BLaER1 (cell line): ENCODE measurements at regions not wholly inside any gene's neighbourhood (a gene's known extent, or its start where the extent isn't known, plus 50 kb on each side); places are given as distances from the start of the nearest gene placed in this dataset.

Experiments
- H3K27ac ChIP-seq: shearing (Covaris generic); formaldehyde crosslinking; 2 replicates; pipeline ENCODE4 v1.8.1; 2022
- H3K27me3 ChIP-seq: shearing (Covaris generic); formaldehyde crosslinking; 2 replicates; pipeline ENCODE4 v1.8.1; 2022
- H3K36me3 ChIP-seq: shearing (Covaris generic); formaldehyde crosslinking; 2 replicates; pipeline ENCODE4 v1.8.1; 2022
- H3K4me1 ChIP-seq: shearing (Covaris generic); formaldehyde crosslinking; 2 replicates; pipeline ENCODE4 v1.8.1; 2022
- H3K4me2 ChIP-seq: shearing (Covaris generic); formaldehyde crosslinking; 2 replicates; pipeline ENCODE4 v1.8.1; 2022
- H3K4me3 ChIP-seq: shearing (Covaris generic); formaldehyde crosslinking; 2 replicates; pipeline ENCODE4 v1.8.1; 2022
- H3K9ac ChIP-seq: shearing (Covaris generic); formaldehyde crosslinking; 2 replicates; pipeline ENCODE4 v1.8.1; 2022
- H3K9me3 ChIP-seq: shearing (Covaris generic); formaldehyde crosslinking; 2 replicates; pipeline ENCODE4 v1.8.1; 2022
- H4K20me1 ChIP-seq: shearing (Covaris generic); formaldehyde crosslinking; 2 replicates; pipeline ENCODE4 v1.8.1; 2022
- Cebpa-rat ChIP-seq: shearing (Covaris generic); IDR thresholded peaks from 2 replicates; pipeline ENCODE4 v1.8.1; 2022

DNA sequence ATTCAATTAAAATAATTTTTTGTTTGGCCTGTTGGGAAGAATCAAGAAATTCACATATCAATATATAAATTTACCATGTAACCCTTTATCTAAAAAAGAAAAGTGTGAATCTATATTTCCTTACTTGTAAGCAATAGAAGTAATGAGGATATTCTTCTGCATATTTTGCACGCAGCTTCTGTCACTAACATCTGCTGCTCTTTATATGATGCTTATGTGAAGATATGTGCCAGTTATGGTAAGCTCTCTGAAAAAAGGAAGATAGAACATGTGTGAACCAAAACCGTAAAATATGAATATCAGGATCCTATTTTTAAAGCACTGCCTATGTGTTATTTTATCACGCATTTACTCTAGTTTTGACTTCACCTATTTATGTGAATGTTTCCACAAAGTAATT is 96.4 kb upstream of the ATP11B start:
- Histone ChIP-seq H3K4me2 (no peak overlapping the region), H3K9ac (no peak overlapping the region), H3K36me3 (no peaks in the 10 kb centered on the region), H3K27ac (no peak overlapping the region), H3K4me1 (no peaks in the 10 kb centered on the region), H4K20me1 (no peaks in the 10 kb centered on the region), H3K27me3 (no peaks in the 10 kb centered on the region), H3K4me3 (no peak overlapping the region), H3K9me3 (no peaks in the 10 kb centered on the region)
- no peak for TF ChIP-seq Cebpa-rat

DNA sequence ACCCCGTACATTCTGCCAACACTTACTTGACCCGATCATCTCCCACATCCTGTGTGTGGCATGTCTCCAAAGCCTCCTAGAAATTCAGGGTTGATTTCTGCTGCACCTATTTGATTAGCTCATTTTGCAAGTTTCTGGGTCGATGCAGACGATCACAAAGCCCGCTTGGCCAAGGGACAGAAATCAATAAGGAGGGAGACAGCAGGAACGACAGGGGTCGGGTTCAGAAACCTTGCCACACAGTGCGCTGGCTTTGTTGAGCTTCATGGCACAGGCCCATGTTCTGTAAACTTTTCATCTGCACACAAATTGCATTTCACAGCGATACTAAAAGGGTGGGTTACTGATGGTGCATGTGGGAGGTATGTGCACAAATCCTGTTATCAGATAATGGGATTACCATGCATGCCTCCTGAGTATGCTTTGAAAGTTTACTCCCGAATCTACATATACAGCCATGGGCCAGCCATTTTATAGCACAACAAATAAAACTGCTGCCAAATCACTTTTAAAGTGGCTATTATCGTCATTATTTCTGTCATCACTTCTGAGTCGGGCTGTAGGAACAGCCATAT is 95.9 kb upstream of the ATP11B start:
- no peaks in the 10 kb centered on the region for H4K20me1 ChIP-seq
- no peaks in the 10 kb centered on the region for H3K4me1 ChIP-seq
- no peaks in the 10 kb centered on the region for H3K9me3 ChIP-seq
- H3K9ac ChIP-seq = no peak overlapping the region
- H3K36me3 ChIP-seq = no peaks in the 10 kb centered on the region
- no peak overlapping the region for H3K4me2 ChIP-seq
- TF ChIP-seq Cebpa-rat = no peak
- H3K27ac ChIP-seq = no peak overlapping the region
- H3K27me3 ChIP-seq = no peaks in the 10 kb centered on the region
- no peak overlapping the region for H3K4me3 ChIP-seq

GRCh38 chr3:182698078-182698477 is 95.2 kb upstream of the ATP11B start:
- Histone ChIP-seq H3K27ac (no peak overlapping the region), H3K27me3 (no peaks in the 10 kb centered on the region)

GRCh38 chr3:182699550-182700170 is 93.6 kb upstream of the ATP11B start:
- Histone ChIP-seq H3K27ac (no peak overlapping the region), H3K9ac (no peak overlapping the region), H3K4me2 (no peak overlapping the region), H3K36me3 (no peaks in the 10 kb centered on the region), H3K27me3 (no peaks in the 10 kb centered on the region), H3K4me3 (no peak overlapping the region), H3K4me1 (no peaks in the 10 kb centered on the region), H3K9me3 (no peaks in the 10 kb centered on the region), H4K20me1 (no peaks in the 10 kb centered on the region)
- no peak for TF ChIP-seq Cebpa-rat

More at GRCh38 chr3:182698078-182698477, 95.2 kb upstream of the ATP11B start:
- no peaks in the 10 kb centered on the region for H3K9me3 ChIP-seq
- no peaks in the 10 kb centered on the region for H4K20me1 ChIP-seq
- no peaks in the 10 kb centered on the region for H3K36me3 ChIP-seq
- no peaks in the 10 kb centered on the region for H3K4me1 ChIP-seq
- no peak overlapping the region for H3K4me2 ChIP-seq
- no peak overlapping the region for H3K9ac ChIP-seq
- TF ChIP-seq Cebpa-rat = no peak
- no peak overlapping the region for H3K4me3 ChIP-seq

GRCh38 chr3:182702216-182702615 is 91.1 kb upstream of the ATP11B start:
- Histone ChIP-seq H3K9me3 (no peaks in the 10 kb centered on the region), H3K4me3 (no peak overlapping the region), H3K9ac (no peak overlapping the region), H3K36me3 (no peaks in the 10 kb centered on the region), H3K4me2 (no peak overlapping the region), H3K27ac (no peak overlapping the region), H3K27me3 (no peaks in the 10 kb centered on the region), H4K20me1 (no peaks in the 10 kb centered on the region), H3K4me1 (no peaks in the 10 kb centered on the region)
- no peak for TF ChIP-seq Cebpa-rat

DNA sequence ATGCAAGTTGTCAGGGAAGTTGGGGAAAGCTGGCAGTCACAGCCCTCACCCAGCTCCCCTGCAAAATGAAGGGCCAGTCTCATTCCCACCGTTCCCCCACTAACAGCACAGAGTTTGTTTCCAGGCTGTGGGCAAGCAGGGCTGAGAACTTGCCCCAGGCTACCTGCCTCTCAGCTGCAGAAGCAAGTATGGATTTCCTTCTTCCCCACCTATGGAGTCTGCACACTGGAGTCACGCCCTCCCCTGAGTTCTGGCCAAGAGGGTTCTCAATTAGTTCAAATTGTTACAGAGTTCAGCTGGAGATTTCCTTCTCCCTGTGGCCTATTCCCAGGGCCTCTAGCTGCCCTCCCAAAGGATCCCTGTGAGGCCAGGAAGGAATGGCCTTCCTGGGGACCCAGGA is 90.1 kb upstream of the ATP11B start:
- H3K27ac ChIP-seq = no peak overlapping the region
- no peak overlapping the region for H3K4me2 ChIP-seq
- no peak for TF ChIP-seq Cebpa-rat
- no peaks in the 10 kb centered on the region for H4K20me1 ChIP-seq
- H3K27me3 ChIP-seq = no peaks in the 10 kb centered on the region
- H3K9me3 ChIP-seq = no peaks in the 10 kb centered on the region
- no peaks in the 10 kb centered on the region for H3K4me1 ChIP-seq
- no peaks in the 10 kb centered on the region for H3K36me3 ChIP-seq
- H3K9ac ChIP-seq = no peak overlapping the region
- H3K4me3 ChIP-seq = no peak overlapping the region

GRCh38 chr3:182704926-182705325 is 88.4 kb upstream of the ATP11B start:
- Histone ChIP-seq H3K4me3 (no peak overlapping the region), H3K27ac (no peak overlapping the region), H3K27me3 (no peaks in the 10 kb centered on the region), H4K20me1 (no peaks in the 10 kb centered on the region), H3K9ac (no peak overlapping the region), H3K4me1 (no peaks in the 10 kb centered on the region), H3K36me3 (no peaks in the 10 kb centered on the region), H3K4me2 (no peak overlapping the region), H3K9me3 (no peaks in the 10 kb centered on the region)
- TF ChIP-seq Cebpa-rat = no peak

DNA sequence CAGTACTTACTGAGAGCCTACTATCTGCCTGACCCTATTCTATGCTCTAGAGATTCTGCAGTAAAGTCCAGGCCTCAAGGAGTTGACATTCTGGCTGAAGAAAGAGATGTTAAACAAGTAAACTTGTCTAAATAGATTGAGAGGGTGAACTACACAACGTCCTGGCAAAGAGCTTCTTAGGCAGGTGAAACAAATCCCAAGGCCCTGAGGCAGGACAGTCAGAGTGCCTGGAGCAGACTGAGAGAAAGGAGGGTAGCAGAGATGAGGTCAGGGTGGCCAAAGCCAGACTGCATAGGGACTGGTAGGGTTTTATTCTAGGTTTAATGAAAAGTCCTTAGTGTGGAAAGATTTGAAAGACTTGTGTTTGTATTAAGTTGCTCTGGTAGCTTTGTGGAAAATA is 84.5 kb upstream of the ATP11B start:
- Histone ChIP-seq H3K4me3 (no peak overlapping the region), H3K27ac (no peak overlapping the region), H3K9ac (no peak overlapping the region), H3K9me3 (no peaks in the 10 kb centered on the region), H3K36me3 (no peaks in the 10 kb centered on the region), H4K20me1 (no peaks in the 10 kb centered on the region), H3K27me3 (no peaks in the 10 kb centered on the region), H3K4me1 (no peaks in the 10 kb centered on the region; the same call in 1 of the 2 replicates), H3K4me2 (no peak overlapping the region)
- no peak for TF ChIP-seq Cebpa-rat

DNA sequence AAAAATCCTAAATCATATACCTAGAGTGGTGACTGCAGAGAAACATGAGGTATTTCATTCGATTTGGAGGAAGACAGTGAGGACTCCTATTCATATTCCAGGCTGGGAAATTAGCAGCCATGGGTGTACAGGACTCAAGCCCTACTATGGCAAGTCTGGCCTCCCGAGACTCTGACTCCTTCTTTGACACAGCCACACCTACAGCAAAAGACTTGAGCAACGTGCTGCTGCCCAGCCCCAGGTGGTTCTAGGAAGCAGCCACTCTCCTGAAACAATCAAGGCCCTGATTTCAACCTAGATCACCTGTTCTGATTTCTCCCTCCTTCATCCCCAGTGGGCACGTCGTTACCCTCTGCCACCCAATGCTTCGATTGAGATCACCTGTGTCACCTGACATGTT is 84.0 kb upstream of the ATP11B start:
- Histone ChIP-seq H4K20me1 (no peaks in the 10 kb centered on the region), H3K9ac (no peak overlapping the region), H3K27me3 (no peaks in the 10 kb centered on the region), H3K36me3 (no peaks in the 10 kb centered on the region), H3K9me3 (no peaks in the 10 kb centered on the region), H3K4me1 (peaks cover 3% of the 10 kb centered on the region), H3K27ac (no peak overlapping the region), H3K4me3 (no peak overlapping the region), H3K4me2 (no peak overlapping the region)
- no peak for TF ChIP-seq Cebpa-rat

GRCh38 chr3:182710557-182711157 is 82.6 kb upstream of the ATP11B start:
- Histone ChIP-seq H3K4me2 (no peak overlapping the region), H3K27me3 (no peaks in the 10 kb centered on the region), H3K4me1 (peaks cover 7% of the 10 kb centered on the region), H4K20me1 (no peaks in the 10 kb centered on the region), H3K9ac (no peak overlapping the region), H3K4me3 (no peak overlapping the region), H3K9me3 (no peaks in the 10 kb centered on the region), H3K36me3 (no peaks in the 10 kb centered on the region), H3K27ac (no peak overlapping the region)
- no peak for TF ChIP-seq Cebpa-rat
